ENCODE measurements at regions not wholly inside any gene's neighbourhood (a gene's known extent, or its start where the extent isn't known, plus 50 kb on each side); places are given as distances from the start of the nearest gene placed in this dataset.

DNA sequence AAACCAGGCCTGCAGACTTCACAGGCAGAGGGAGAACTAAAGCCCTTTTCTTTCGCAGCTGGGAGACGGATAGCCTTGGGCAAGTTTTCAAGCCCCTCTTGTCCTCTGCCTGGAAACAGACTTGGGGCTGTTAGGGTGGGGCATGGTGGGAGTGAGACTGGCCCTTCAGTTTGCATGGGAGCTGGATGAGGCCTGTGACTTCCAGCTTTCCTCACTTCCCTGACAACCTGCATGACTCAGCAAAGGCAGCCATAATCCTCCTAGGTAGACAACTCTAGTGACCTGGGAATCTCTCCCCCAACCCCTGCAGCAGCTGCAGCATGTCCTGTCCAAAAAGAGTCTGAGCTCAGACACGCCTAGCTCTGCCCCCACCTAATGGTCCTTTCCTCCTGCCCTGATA is 93.0 kb downstream of the POSTN start:
- TF ChIP-seq, protein P1, sequence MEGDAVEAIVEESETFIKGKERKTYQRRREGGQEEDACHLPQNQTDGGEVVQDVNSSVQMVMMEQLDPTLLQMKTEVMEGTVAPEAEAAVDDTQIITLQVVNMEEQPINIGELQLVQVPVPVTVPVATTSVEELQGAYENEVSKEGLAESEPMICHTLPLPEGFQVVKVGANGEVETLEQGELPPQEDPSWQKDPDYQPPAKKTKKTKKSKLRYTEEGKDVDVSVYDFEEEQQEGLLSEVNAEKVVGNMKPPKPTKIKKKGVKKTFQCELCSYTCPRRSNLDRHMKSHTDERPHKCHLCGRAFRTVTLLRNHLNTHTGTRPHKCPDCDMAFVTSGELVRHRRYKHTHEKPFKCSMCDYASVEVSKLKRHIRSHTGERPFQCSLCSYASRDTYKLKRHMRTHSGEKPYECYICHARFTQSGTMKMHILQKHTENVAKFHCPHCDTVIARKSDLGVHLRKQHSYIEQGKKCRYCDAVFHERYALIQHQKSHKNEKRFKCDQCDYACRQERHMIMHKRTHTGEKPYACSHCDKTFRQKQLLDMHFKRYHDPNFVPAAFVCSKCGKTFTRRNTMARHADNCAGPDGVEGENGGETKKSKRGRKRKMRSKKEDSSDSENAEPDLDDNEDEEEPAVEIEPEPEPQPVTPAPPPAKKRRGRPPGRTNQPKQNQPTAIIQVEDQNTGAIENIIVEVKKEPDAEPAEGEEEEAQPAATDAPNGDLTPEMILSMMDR (IDR thresholded peaks at IDR 0.05), result no peak
- no peak for TF ChIP-seq POLR2A (IDR thresholded peaks at IDR 0.05)

Measured in esophagus squamous epithelium (tissue), 4 donors.